ENCODE measurements at regions not wholly inside any gene's neighbourhood (a gene's known extent, or its start where the extent isn't known, plus 50 kb on each side); places are given as distances from the start of the nearest gene placed in this dataset.

DNA sequence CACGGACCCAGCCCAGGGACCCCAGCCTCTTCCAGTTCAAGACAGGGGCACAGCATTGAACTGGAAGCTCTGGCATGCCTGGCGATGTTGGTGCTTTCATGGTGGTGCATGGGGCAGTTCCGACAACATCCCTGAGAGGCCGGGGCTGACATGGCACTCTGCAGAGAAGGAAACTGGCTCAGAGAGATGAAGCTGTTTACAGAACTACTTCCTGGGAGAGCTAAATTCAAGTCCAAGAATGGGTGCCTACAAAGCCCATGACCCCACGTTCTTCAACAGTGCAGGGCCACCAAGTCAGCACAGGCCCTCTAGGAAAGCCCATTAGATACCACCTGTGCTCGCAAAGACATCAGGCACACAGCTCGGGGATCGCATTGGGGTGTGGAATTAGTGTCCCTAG, 470.9 kb upstream of the MGMT start:
- DNase-seq (ENCODE audit: low read depth in 2 of 2), result no peak

DNA sequence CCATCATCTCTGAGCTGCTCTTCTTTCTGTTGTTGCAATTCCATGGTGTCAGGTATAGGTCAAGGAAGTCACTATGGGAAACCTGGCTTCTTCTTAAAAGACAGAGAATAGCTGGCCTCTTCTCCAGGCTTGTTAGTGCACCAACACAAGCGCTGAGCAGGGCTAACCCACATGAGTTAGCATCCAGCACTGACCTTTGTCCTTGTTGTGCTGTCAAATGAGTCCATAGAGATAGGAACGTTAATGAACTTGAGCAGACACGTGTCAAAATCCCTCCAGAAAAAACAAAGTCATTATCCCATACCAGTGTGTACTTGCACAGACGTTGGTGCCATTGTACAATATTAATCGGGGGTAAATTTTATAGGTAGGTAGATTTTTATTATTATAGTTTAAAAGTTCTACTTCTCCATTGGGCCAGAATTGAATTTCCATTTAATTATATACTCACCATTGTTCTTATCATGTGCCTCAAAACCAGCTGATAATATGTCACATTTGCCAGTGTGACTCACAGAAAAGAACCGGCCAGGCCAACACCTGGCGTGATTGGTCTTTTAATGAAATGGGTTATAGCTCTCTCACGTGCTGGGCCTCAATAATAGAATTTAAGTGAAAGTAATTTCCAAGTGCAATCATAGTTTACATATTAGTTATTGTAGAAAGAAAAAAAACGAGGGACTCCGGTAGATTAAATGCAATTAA, 468.8 kb upstream of the MGMT start:
- DNase-seq (ENCODE audit: low read depth in 2 of 2), result no peak

- no peak for DNase-seq (ENCODE audit: low read depth in 2 of 2)
Measured at GRCh38 chr10:129004398-129004797, 462.6 kb upstream of the MGMT start.

DNA sequence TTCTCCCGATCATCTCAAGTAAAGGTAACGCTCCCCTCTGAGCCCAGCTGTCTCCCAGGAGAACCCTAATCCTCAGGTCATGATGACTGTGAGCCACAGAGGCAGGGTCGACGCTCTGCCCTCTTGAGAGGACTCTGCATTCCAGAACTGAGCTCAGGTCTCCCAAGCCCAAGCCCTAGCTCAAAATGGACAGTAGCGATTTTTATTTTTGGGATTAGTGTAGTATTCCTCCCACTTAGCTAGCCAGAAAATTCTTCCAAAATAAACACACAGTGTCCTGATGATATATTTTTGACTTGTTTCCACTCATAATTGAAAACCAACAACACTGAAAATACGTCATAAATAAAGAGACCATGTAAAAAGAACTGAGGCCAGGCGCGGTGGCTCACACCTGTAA, 462.0 kb upstream of the MGMT start:
- no peak for DNase-seq (ENCODE audit: low read depth in 2 of 2)

GRCh38 chr10:129005804-129006203, 461.2 kb upstream of the MGMT start:
- DNase-seq (ENCODE audit: low read depth in 2 of 2), result no peak

- no peak for DNase-seq (ENCODE audit: low read depth in 2 of 2)
Measured at GRCh38 chr10:129018511-129018910, 448.5 kb upstream of the MGMT start.

DNA sequence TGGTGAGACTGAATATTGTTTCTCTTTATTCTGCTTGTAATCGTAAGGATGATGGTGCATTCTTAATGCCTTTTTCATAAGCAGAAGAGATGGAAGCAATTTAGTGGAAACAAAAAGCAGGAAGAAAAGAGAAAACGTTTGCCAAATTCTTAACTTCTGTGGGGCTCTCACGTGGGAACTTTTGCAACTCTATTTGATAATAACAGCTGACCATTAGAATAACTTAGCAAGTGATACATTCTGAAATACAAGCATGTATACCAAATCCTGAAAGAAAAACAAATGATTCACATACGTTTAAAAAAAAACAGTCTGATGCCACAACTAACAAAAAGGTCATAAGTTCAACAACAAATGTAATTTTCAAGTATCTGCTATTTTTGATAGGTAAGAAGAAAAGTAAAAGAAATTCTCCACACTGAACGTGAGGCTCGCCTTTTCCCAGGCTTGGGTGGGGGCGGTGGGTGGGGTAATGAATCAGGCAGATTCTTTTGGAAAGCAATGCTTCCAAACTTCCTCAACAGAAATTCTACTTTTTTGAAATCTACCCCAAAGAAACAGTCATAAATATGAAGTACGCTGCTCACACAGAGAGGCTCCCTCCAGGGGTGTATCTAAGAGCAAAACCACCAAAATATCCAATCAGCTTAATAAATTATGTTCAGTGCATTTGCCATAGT, 446.2 kb upstream of the MGMT start:
- no peak for DNase-seq (ENCODE audit: low read depth in 2 of 2)

DNA sequence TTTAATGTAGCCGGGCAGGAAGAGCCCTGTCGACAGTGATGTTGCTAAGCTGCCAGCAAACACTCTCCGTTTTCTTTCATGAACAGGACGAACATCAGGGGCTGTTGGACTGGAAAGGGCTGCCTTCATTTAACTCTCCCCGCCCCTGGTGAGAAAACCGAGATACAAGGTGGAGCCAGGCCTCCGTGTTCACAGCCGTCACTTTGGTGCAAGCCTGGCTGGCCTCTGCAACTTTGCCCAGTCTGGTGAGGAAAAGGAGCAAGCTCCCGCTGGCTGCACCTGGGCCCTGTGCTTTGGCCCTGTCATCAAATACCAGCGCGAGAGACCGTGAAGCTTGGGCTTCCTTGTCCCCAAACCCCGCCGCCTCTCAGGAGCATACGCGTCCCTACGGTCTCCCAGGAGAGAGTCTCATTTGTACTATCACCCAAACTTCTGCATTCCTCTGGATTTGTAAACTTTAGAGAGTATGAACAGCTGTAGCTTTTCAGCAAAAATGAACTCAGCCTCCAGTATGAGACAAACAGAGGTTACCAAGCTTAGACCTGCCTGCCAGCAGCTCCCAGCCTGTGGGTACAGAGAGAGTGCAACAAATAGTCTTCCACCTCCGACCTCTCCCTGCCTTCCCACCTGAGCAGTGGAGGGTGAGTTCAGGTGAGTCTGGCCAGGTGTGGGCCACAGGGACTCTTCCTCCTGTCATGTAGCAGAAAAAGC, 445.3 kb upstream of the MGMT start:
- DNase-seq (ENCODE audit: low read depth in 2 of 2), result no peak

- no peak for DNase-seq (ENCODE audit: low read depth in 2 of 2)
Measured at GRCh38 chr10:129023082-129023481, 444.0 kb upstream of the MGMT start.

- no peak for DNase-seq (ENCODE audit: low read depth in 2 of 2)
Measured at GRCh38 chr10:129024046-129024445, 443.0 kb upstream of the MGMT start.

DNA sequence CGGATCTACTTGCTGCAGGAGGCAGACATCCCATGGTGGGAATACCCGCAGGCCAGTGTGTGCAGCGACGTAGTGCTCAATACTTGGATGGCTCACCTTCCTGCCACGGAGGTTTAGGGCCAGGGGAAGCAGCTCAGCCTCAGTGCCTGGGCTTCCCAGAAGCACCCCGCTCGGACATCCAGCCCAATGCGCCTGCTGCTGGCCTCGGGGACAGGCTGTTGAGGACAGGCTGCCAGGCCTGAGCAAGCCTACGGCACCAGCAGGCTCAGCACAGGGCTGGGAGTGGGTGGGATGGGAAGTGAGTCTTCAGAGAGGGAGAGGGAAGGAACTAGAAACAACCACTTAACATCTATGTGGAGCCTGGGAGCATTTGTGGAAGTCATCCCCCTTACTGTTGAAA, 441.3 kb upstream of the MGMT start:
- DNase-seq (ENCODE audit: low read depth in 2 of 2), result no peak

GRCh38 chr10:129027906-129028305, 439.1 kb upstream of the MGMT start:
- no peak for DNase-seq (ENCODE audit: low read depth in 2 of 2)

- DNase-seq (ENCODE audit: low read depth in 2 of 2), result no peak
Measured at GRCh38 chr10:129028451-129028850, 438.6 kb upstream of the MGMT start.

- DNase-seq (ENCODE audit: low read depth in 2 of 2), result no peak
Measured at GRCh38 chr10:129029051-129029450, 438.0 kb upstream of the MGMT start.

DNA sequence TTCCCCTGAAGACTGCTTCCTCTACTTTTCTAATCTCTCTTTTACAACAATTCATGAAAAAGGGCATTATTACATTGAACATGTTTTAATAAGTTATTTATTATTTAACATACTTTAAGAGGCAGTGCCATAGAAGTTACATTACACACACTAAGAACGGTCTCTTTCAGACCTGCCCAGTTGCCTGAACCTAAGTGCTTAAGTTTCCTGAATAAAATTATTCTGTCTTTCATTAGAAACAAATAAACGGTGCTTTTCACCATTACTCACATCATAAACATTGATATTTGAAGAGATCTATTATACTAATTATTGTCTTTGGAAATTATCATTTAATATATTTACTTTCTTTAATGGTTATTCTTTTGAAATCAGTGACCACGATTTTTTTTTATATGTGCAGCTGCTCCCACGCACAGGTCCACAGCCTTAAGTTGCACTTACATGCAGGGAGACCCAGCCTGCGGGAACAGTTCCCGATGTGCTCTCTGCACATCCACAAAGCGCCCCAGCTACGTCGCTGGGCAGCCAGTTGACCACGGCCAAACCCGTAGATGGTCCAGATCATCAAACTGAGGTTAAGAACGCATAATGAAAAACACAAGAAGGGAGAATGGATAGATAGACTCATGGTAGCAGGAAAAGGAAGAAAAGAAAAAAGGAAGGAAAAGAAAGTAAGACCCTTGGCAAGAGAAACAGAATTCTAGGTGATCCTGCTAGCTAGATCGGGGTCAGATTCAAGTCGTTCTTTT, 437.0 kb upstream of the MGMT start:
- no peak for DNase-seq (ENCODE audit: low read depth in 2 of 2)

DNA sequence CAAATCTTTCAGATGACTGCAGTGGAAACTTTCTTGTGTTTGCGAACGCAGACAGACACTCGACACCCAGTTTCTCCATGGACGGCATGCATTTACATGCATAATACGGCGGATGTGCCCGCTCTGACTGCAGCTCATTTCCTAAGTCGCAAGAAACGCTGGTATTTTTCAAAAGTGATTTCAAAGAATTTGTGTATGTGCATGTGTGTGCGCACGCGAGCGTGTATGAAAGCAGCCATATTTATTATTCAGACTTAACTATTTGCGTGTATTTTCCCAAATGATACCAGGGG, 436.5 kb upstream of the MGMT start:
- DNase-seq (ENCODE audit: low read depth in 2 of 2), result no peak

GRCh38 chr10:129030996-129031843, 435.8 kb upstream of the MGMT start:
- peak in 1 of 2 donors; percentile 28 for DNase-seq (ENCODE audit: low read depth in 2 of 2)

DNA sequence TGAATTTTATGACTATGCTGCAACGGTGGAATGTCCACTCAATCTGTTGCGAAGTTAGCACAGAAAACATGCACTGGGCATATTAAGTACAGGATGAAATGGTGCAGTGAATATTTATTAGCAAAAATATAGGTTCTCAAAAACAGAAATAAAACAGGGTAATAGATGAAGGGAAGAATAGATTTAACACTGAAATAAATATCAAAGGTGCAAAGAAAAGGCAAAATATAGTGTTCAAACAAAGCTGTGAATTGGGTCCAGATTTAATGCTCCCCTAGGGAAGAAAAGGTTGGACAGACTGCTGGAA, 435.2 kb upstream of the MGMT start:
- no peak for DNase-seq (ENCODE audit: low read depth in 2 of 2)

GRCh38 chr10:129032372-129033313, 434.4 kb upstream of the MGMT start:
- no peak for DNase-seq (ENCODE audit: low read depth in 2 of 2)

DNA sequence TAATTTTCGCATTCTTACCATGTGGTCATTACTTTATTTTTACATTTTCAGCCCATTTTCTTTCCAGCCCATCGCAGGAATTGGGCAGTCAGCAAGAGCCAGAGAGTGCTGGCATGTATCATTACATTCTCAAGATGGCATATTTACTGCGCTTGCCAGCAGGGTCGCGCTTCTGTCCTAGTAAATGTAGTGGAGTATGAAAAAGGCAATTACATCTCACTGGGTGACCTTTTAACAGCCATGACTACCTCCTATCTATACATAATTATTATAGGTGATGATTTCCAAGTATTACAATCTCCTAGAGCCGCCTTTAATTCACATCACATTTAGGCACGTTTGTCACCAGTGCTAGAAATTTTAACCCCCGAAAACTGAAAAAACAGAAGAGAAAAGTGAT, 433.7 kb upstream of the MGMT start:
- no peak for DNase-seq (ENCODE audit: low read depth in 2 of 2)
